ENCODE measurements at regions not wholly inside any gene's neighbourhood (a gene's known extent, or its start where the extent isn't known, plus 50 kb on each side); places are given as distances from the start of the nearest gene placed in this dataset.

GRCh38 chr4:140257461-140258305 is 103.7 kb upstream of the MAML3 start:
- TF ChIP-seq, protein P1, sequence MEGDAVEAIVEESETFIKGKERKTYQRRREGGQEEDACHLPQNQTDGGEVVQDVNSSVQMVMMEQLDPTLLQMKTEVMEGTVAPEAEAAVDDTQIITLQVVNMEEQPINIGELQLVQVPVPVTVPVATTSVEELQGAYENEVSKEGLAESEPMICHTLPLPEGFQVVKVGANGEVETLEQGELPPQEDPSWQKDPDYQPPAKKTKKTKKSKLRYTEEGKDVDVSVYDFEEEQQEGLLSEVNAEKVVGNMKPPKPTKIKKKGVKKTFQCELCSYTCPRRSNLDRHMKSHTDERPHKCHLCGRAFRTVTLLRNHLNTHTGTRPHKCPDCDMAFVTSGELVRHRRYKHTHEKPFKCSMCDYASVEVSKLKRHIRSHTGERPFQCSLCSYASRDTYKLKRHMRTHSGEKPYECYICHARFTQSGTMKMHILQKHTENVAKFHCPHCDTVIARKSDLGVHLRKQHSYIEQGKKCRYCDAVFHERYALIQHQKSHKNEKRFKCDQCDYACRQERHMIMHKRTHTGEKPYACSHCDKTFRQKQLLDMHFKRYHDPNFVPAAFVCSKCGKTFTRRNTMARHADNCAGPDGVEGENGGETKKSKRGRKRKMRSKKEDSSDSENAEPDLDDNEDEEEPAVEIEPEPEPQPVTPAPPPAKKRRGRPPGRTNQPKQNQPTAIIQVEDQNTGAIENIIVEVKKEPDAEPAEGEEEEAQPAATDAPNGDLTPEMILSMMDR (IDR thresholded peaks at IDR 0.05), result no peak
- H3K27ac ChIP-seq, result no peak overlapping the region

GRCh38 chr4:140256941-140257340 is 103.0 kb upstream of the MAML3 start:
- Histone ChIP-seq H3K36me3 (no peaks in the 10 kb centered on the region), H3K4me3 (no peak overlapping the region), H3K4me1 (ENCODE audit: control insufficient read depth in 1 of 2, low read depth in 2 of 2) (peaks cover 0 to 7% of the 10 kb centered on the region in 2 donors), H3K27me3 (replicated peaks; ENCODE audit: insufficient read depth) (no peaks in the 10 kb centered on the region), H3K27ac (no peak overlapping the region), H3K9me3 (no peaks in the 10 kb centered on the region)
- no peak for ATAC-seq (ENCODE audit: insufficient number of reproducible peaks, low FRiP score, low read depth)
- DNase-seq (ENCODE audit: low spot score), result no peak
- TF ChIP-seq, protein P1 (IDR thresholded peaks at IDR 0.05), result no peak

More at GRCh38 chr4:140257461-140258305, 103.7 kb upstream of the MAML3 start:
- Histone ChIP-seq H3K27me3 (replicated peaks; ENCODE audit: insufficient read depth) (no peaks in the 10 kb centered on the region), H3K36me3 (no peaks in the 10 kb centered on the region), H3K4me1 (ENCODE audit: control insufficient read depth in 1 of 2, low read depth in 2 of 2) (peaks cover 0 to 7% of the 10 kb centered on the region in 2 donors), H3K4me3 (no peak overlapping the region), H3K9me3 (no peaks in the 10 kb centered on the region)
- no peak for DNase-seq (ENCODE audit: low spot score)
- ATAC-seq (ENCODE audit: insufficient number of reproducible peaks, low FRiP score, low read depth), result no peak

GRCh38 chr4:140256335-140256734 is 102.4 kb upstream of the MAML3 start:
- H3K4me1 ChIP-seq (ENCODE audit: control insufficient read depth in 1 of 2, low read depth in 2 of 2), result peaks cover 0 to 7% of the 10 kb centered on the region in 2 donors
- H3K4me3 ChIP-seq, result no peak overlapping the region
- TF ChIP-seq, protein P1 (IDR thresholded peaks at IDR 0.05), result no peak
- no peaks in the 10 kb centered on the region for H3K9me3 ChIP-seq
- DNase-seq (ENCODE audit: low spot score) (no peak), ATAC-seq (ENCODE audit: insufficient number of reproducible peaks, low FRiP score, low read depth) (no peak)
- no peak overlapping the region for H3K27ac ChIP-seq
- no peaks in the 10 kb centered on the region for H3K36me3 ChIP-seq
- no peaks in the 10 kb centered on the region for H3K27me3 ChIP-seq (replicated peaks; ENCODE audit: insufficient read depth)

GRCh38 chr4:140255927-140256326 is 101.9 kb upstream of the MAML3 start:
- Histone ChIP-seq H3K9me3 (no peaks in the 10 kb centered on the region), H3K4me1 (ENCODE audit: control insufficient read depth in 1 of 2, low read depth in 2 of 2) (peaks cover 0 to 7% of the 10 kb centered on the region in 2 donors), H3K4me3 (no peak overlapping the region), H3K27me3 (replicated peaks; ENCODE audit: insufficient read depth) (no peaks in the 10 kb centered on the region), H3K27ac (no peak overlapping the region), H3K36me3 (no peaks in the 10 kb centered on the region)
- ATAC-seq (ENCODE audit: insufficient number of reproducible peaks, low FRiP score, low read depth) (no peak), DNase-seq (ENCODE audit: low spot score) (no peak)
- TF ChIP-seq, protein P1 (IDR thresholded peaks at IDR 0.05), result no peak

GRCh38 chr4:140255467-140255866 is 101.5 kb upstream of the MAML3 start:
- Histone ChIP-seq H3K27me3 (replicated peaks; ENCODE audit: insufficient read depth) (no peaks in the 10 kb centered on the region), H3K4me1 (ENCODE audit: control insufficient read depth in 1 of 2, low read depth in 2 of 2) (peaks cover 0 to 7% of the 10 kb centered on the region in 2 donors), H3K4me3 (no peak overlapping the region), H3K36me3 (no peaks in the 10 kb centered on the region), H3K9me3 (no peaks in the 10 kb centered on the region), H3K27ac (no peak overlapping the region)
- ATAC-seq (ENCODE audit: insufficient number of reproducible peaks, low FRiP score, low read depth) (no peak), DNase-seq (ENCODE audit: low spot score) (no peak)
- TF ChIP-seq, protein P1 (IDR thresholded peaks at IDR 0.05), result no peak
